ENCODE measurements at regions not wholly inside any gene's neighbourhood (a gene's known extent, or its start where the extent isn't known, plus 50 kb on each side); places are given as distances from the start of the nearest gene placed in this dataset.

DNA sequence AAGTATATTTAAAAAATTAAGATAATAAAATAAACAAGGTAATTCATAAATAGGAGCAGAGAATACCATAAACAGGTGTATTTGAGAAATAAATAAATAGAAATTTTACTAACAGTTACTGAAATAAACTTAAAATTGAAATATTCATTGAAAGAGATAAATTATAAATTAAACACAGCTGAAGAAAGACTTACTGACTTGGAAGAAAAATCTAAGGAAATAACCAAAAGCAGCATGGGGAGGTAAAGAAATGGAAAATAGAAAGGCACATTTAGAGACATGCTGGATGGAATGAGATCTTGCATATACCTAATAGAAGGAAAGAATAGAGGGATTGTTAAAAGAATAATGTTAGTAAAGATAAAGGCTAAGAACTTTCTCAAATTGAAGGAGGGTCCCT, 96.3 kb downstream of the SOX11 start:
- TF ChIP-seq POLR2AphosphoS5 (IDR thresholded peaks at IDR 0.05; ENCODE audit: low read depth, low read length) (no peak), TAF1 (IDR thresholded peaks at IDR 0.05; ENCODE audit: borderline replicate concordance, insufficient read depth, low read length) (no peak)
- TF ChIP-seq, protein P1, sequence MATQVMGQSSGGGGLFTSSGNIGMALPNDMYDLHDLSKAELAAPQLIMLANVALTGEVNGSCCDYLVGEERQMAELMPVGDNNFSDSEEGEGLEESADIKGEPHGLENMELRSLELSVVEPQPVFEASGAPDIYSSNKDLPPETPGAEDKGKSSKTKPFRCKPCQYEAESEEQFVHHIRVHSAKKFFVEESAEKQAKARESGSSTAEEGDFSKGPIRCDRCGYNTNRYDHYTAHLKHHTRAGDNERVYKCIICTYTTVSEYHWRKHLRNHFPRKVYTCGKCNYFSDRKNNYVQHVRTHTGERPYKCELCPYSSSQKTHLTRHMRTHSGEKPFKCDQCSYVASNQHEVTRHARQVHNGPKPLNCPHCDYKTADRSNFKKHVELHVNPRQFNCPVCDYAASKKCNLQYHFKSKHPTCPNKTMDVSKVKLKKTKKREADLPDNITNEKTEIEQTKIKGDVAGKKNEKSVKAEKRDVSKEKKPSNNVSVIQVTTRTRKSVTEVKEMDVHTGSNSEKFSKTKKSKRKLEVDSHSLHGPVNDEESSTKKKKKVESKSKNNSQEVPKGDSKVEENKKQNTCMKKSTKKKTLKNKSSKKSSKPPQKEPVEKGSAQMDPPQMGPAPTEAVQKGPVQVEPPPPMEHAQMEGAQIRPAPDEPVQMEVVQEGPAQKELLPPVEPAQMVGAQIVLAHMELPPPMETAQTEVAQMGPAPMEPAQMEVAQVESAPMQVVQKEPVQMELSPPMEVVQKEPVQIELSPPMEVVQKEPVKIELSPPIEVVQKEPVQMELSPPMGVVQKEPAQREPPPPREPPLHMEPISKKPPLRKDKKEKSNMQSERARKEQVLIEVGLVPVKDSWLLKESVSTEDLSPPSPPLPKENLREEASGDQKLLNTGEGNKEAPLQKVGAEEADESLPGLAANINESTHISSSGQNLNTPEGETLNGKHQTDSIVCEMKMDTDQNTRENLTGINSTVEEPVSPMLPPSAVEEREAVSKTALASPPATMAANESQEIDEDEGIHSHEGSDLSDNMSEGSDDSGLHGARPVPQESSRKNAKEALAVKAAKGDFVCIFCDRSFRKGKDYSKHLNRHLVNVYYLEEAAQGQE (IDR thresholded peaks at IDR 0.05; ENCODE audit: insufficient read depth in 1 of 2, low read depth in 2 of 2, low read length in 2 of 2) = no peak

All from PFSK-1 (cell line).